K562 (cell line): ENCODE measurements at regions not wholly inside any gene's neighbourhood (a gene's known extent, or its start where the extent isn't known, plus 50 kb on each side); places are given as distances from the start of the nearest gene placed in this dataset.

Source experiments
- ATAC-seq: fragments of 200-7000 bp; cut with Tn5 transposase; 3 replicates; pipeline ENCODE4 v1.9.1; 2020; ENCODE audit warnings: moderate library complexity
- BruUV-seq: library from RNA; stranded (reverse); fragments of 400-500 nt; replicated peaks from 2 replicates; lab custom pipeline; 2021; lab: Mats Ljungman, UMichigan
- CTCF ChIA-PET: fragments of 300-600 bp; formaldehyde crosslinking; extraction: SDS; loops from one replicate; lab custom pipeline; 2021; ENCODE audit warnings: low intra/inter-chr PET ratio; lab: Yijun Ruan, JAX
- POLR2A ChIA-PET: fragments of 300-600, 350-650 bp; sonication (Branson Sonifier 250); formaldehyde crosslinking; extraction: SDS; loops from one replicate; lab custom pipeline; 2021; ENCODE audit warnings: antibody characterized with exemption, inconsistent platforms; lab: Yijun Ruan, JAX
- DNase-seq, 4 experiments: peaks; one replicate each; pipeline versions ENCODE4 v3.0.0 to v3.0.0-alpha.2; 2011 to 2018; ENCODE audit warnings: low spot score in 3 of 4, mixed read lengths in 3 of 4; ENCODE audit errors: extremely low read depth in 1 of 4
- FAIRE-seq: peaks from 2 replicates; lab custom pipeline; 2011; peaks lifted over from hg19 to GRCh38; lab: Jason Lieb, UNC
- H2AFZ ChIP-seq: 2 replicates; pipeline ENCODE4 v1.6.0; 2011; ENCODE audit warnings: low read depth, low read length, control low read depth, inconsistent platforms
- H3K27ac ChIP-seq: fragments of 200-600 bp; 3 replicates; pipeline ENCODE4 v1.8.0; 2011; ENCODE audit warnings: low read depth, mild to moderate bottlenecking, control low read depth, inconsistent platforms, low read length, moderate library complexity, mixed read lengths; ENCODE audit errors: extremely low read depth
- H3K27me3 ChIP-seq, 2 experiments: fragments of 300-600 bp in 1 of 2; 2 replicates in 1 of 2; 3 replicates in 1 of 2; pipeline versions ENCODE4 v1.6.0 to v1.8.0; 2011; ENCODE audit warnings: inconsistent platforms in 2 of 2, low read length in 2 of 2, mild to moderate bottlenecking in 1 of 2, mixed read lengths in 1 of 2, moderate library complexity in 1 of 2; ENCODE audit not compliant: control insufficient read depth in 2 of 2, insufficient read depth in 2 of 2
- H3K36me3 ChIP-seq: fragments of 300-600 bp; 3 replicates; pipeline ENCODE4 v1.8.0; 2011; ENCODE audit warnings: mild to moderate bottlenecking, low read length, inconsistent platforms; ENCODE audit not compliant: control insufficient read depth, insufficient read depth
- H3K4me1 ChIP-seq, 2 experiments: fragments of 200-600 bp in 1 of 2; replicated peaks in 1 of 2; 2 replicates in 1 of 2; 3 replicates in 1 of 2; pipeline versions ENCODE4 v1.5.1 to v1.8.0; 2011; ENCODE audit warnings: inconsistent platforms in 2 of 2, low read length in 2 of 2, mild to moderate bottlenecking in 1 of 2, mixed read lengths in 1 of 2, moderate library complexity in 1 of 2; ENCODE audit not compliant: control insufficient read depth in 2 of 2, insufficient read depth in 2 of 2
- H3K4me2 ChIP-seq: 2 replicates; pipeline ENCODE4 v1.6.1; 2011; ENCODE audit warnings: low read length, control low read depth, inconsistent platforms, mixed read lengths; ENCODE audit not compliant: insufficient read depth
- H3K4me3 ChIP-seq: fragments of 200-600 bp; sonication (generic), shearing (Covaris generic); 2 replicates; pipeline ENCODE4 v1.5.1; 2016; ENCODE audit warnings: control low read depth, inconsistent platforms
- H3K79me2 ChIP-seq: fragments of 200-600 bp; 3 replicates; pipeline ENCODE4 v1.8.0; 2011; ENCODE audit warnings: low read length, inconsistent platforms; ENCODE audit not compliant: control insufficient read depth, insufficient read depth
- H3K9ac ChIP-seq, 2 experiments: 2 replicates each; pipeline versions ENCODE4 v1.6.0 to v1.6.1; 2011; ENCODE audit warnings: low read depth in 2 of 2, low read length in 2 of 2, control low read depth in 1 of 2, inconsistent platforms in 1 of 2, mild to moderate bottlenecking in 1 of 2, mixed read lengths in 1 of 2; ENCODE audit not compliant: insufficient read depth in 1 of 2
- H3K9me1 ChIP-seq: one replicate; pipeline ENCODE4 v1.6.0; 2011; ENCODE audit warnings: inconsistent platforms, mild to moderate bottlenecking, low read length, moderate library complexity; ENCODE audit not compliant: control insufficient read depth, insufficient read depth
- H3K9me3 ChIP-seq: replicated peaks from 2 replicates; pipeline ENCODE4 v1.5.1; 2011; ENCODE audit warnings: low read depth, low read length, inconsistent platforms; ENCODE audit not compliant: control insufficient read depth, insufficient read depth
- H4K20me1 ChIP-seq: replicated peaks from 2 replicates; pipeline ENCODE4 v1.6.1; 2011; ENCODE audit warnings: low read length, inconsistent platforms, mixed read lengths; ENCODE audit not compliant: control insufficient read depth, insufficient read depth
- ETV6 ChIP-seq, 3 experiments: fragments of 150-350 bp in 1 of 3; sonication (generic) in 1 of 3; formaldehyde crosslinking in 1 of 3; IDR thresholded peaks; 2 replicates each; pipeline versions ENCODE4 v1.6.1 to v1.8.0; 2014 to 2022; ENCODE audit warnings: borderline replicate concordance in 2 of 3, low read depth in 2 of 3, antibody characterized with exemption in 1 of 3, low read length in 1 of 3, mild to moderate bottlenecking in 1 of 3, missing genetic modification reagents in 1 of 3
- FOSL1 ChIP-seq: fragments of 200-800 bp; sonication (Bioruptor generic); conservative IDR thresholded peaks from 2 replicates; pipeline ENCODE4 v1.6.1; 2016; ENCODE audit warnings: missing genetic modification characterization, missing compliant biosample characterization
- FOXK2 ChIP-seq, 2 experiments: fragments of 450-650 bp; IDR thresholded peaks in 1 of 2; conservative IDR thresholded peaks in 1 of 2; 2 replicates each; pipeline ENCODE4 v1.6.1; 2016; ENCODE audit warnings: low read depth in 2 of 2, mild to moderate bottlenecking in 1 of 2
- FUS ChIP-seq: fragments of 200-400 bp; formaldehyde crosslinking; optimal IDR thresholded peaks from 2 replicates; pipeline ENCODE3; 2017; ENCODE audit warnings: low read depth, low read length
- MCM3 ChIP-seq: fragments of 450-650 bp; IDR thresholded peaks from 2 replicates; pipeline ENCODE4 v1.6.1; 2016
- RFX7 ChIP-seq: fragments of 250-450 bp; sonication (Bioruptor Pico); IDR thresholded peaks from 2 replicates; pipeline ENCODE4 v1.5.1; 2021; ENCODE audit warnings: mild to moderate bottlenecking
- ZKSCAN8 ChIP-seq: fragments of 200-800 bp; sonication (Bioruptor generic); IDR thresholded peaks from 2 replicates; pipeline ENCODE4 v1.6.1; 2016; ENCODE audit warnings: missing genetic modification characterization, missing compliant biosample characterization
- ZNF274 ChIP-seq: IDR thresholded peaks from 2 replicates; pipeline ENCODE4 v1.6.1; 2011; ENCODE audit warnings: low read depth, mild to moderate bottlenecking, low read length, moderate library complexity, borderline replicate concordance
- WGBS: fragments of 100-300 bp; shearing (Covaris generic); methylation state at CpG from one replicate; pipeline ENCODE4 v1.1.6; 2016; ENCODE audit warnings: low coverage, mixed read lengths; ENCODE audit not compliant: insufficient coverage; ENCODE audit errors: missing lambda C conversion rate; 5-methylcytosine and 5-hydroxymethylcytosine counted together
- in situ Hi-C: fragments of 300-500 bp; cut with MboI; formaldehyde crosslinking; loops from 4 replicates; pipeline ENCODE4 v1.15.0; 2018; ENCODE audit warnings: inconsistent platforms, mixed read lengths
- intact Hi-C: fragments of 100-400 bp; cut with micrococcal nuclease; formaldehyde crosslinking; loops from 2 replicates; pipeline ENCODE4 v1.14.2; 2022
- TF ChIP-seq, protein P1 (sequence below): sonication (generic); formaldehyde crosslinking; IDR thresholded peaks from 2 replicates; pipeline ENCODE4 v1.8.0; 2022; ENCODE audit warnings: missing genetic modification reagents, mild to moderate bottlenecking, moderate library complexity, borderline replicate concordance

DNA sequence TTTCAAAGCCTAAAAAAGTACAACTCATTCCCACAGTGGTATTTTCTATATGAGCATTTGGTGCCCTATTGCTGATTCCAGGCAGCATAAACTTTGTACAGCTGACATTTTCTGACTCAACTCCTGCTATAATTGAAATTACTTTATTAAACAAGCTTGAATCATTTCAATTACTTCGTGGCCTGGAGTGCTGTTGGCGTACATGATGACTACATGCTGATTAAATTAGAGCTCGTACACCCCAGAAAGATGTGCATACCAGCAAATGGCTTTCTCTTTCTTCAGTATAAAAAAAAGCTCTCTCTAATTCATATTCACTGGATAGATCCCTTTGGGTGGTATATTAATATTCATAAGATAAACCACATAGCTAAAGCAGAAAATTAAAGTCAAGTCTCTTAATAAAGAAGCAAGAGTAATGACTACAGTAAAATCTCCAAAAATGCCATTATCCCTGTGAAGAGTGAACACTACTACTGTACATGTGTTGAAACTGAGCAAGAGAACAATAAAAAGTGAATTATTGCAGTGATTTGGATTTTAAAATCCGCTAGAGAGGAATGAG lies 245.0 kb upstream of the IGFBP7 start:
- no peaks in the 10 kb centered on the region for H3K79me2 ChIP-seq
- no peaks in the 10 kb centered on the region for H3K27me3 ChIP-seq
- no peak overlapping the region for H3K4me2 ChIP-seq
- BruUV-seq = no TSS peak
- H3K36me3 ChIP-seq = no peaks in the 10 kb centered on the region
- no peaks in the 10 kb centered on the region for H3K9me3 ChIP-seq
- no peak overlapping the region for H3K4me3 ChIP-seq
- FAIRE-seq = no peak
- H3K9me1 ChIP-seq = no peaks in the 10 kb centered on the region
- H3K27ac ChIP-seq = no peak overlapping the region
- ATAC-seq = no peak
- H4K20me1 ChIP-seq = no peaks in the 10 kb centered on the region
- DNase-seq = no peak
- H3K4me1 ChIP-seq = no peaks in the 10 kb centered on the region
- CTCF ChIA-PET = no interaction called here
- no peak overlapping the region for H3K9ac ChIP-seq
- in situ Hi-C loops (no loop called here), intact Hi-C loops (no loop called here)
- POLR2A ChIA-PET = interaction anchor here (0.7 kb wide), 1 partner anchor 19 kb away, joined by 4 read pairs; no protein-coding TSS in a partner anchor
- TF ChIP-seq ETV6 (IDR thresholded peaks at IDR 0.05; ENCODE audit: borderline replicate concordance in 1 of 2, low read depth in 2 of 2, low read length in 1 of 2) = no peak
- TF ChIP-seq ETV6 (CRISPR knock-in tag; IDR thresholded peaks at IDR 0.05; ENCODE audit: borderline replicate concordance) = no peak
- TF ChIP-seq, protein P1, sequence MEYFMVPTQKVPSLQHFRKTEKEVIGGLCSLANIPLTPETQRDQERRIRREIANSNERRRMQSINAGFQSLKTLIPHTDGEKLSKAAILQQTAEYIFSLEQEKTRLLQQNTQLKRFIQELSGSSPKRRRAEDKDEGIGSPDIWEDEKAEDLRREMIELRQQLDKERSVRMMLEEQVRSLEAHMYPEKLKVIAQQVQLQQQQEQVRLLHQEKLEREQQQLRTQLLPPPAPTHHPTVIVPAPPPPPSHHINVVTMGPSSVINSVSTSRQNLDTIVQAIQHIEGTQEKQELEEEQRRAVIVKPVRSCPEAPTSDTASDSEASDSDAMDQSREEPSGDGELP (CRISPR knock-in tag) = no peak
- TF ChIP-seq FUS = no peak
- TF ChIP-seq ZNF274 = no peak
- TF ChIP-seq FOXK2 (conservative IDR thresholded peaks at IDR 0.05 in 1 of 2, IDR thresholded peaks at IDR 0.05 in 1 of 2; ENCODE audit: low read depth in 2 of 2) = no peak
- TF ChIP-seq RFX7 (CRISPR knock-in tag) = no peak
- no peak for TF ChIP-seq FOSL1 (tag)
- TF ChIP-seq ZKSCAN8 = no peak
- TF ChIP-seq MCM3 = no peak
- WGBS = 0% methylated on average over 4 of the region's 4 CpGs
- H2AFZ ChIP-seq = no peak overlapping the region
